Sigmoid colon (tissue), 3 donors: ENCODE measurements at regions not wholly inside any gene's neighbourhood (a gene's known extent, or its start where the extent isn't known, plus 50 kb on each side); places are given as distances from the start of the nearest gene placed in this dataset.

ENCODE experiments used
- POLR2A ChIP-seq, 2 donors: fragments of 450-650 bp; IDR thresholded peaks; one replicate each; pipeline ENCODE4 v1.6.1; 2016; ENCODE audit warnings: antibody characterized with exemption in 2 of 2, mild to moderate bottlenecking in 2 of 2, moderate library complexity in 2 of 2
- TF ChIP-seq, protein P1 (sequence below), 4 experiments: fragments of 450-650 bp in 3 of 4; fragments of 200-600 bp in 1 of 4; IDR thresholded peaks; one replicate each; pipeline ENCODE4 v1.5.1; 2016 to 2019; ENCODE audit warnings: antibody characterized with exemption in 4 of 4, mild to moderate bottlenecking in 3 of 4, moderate library complexity in 2 of 4

GRCh38 chr3:56881841-56882240 lies 80.1 kb upstream of the ARHGEF3 start:
- TF ChIP-seq, protein P1, sequence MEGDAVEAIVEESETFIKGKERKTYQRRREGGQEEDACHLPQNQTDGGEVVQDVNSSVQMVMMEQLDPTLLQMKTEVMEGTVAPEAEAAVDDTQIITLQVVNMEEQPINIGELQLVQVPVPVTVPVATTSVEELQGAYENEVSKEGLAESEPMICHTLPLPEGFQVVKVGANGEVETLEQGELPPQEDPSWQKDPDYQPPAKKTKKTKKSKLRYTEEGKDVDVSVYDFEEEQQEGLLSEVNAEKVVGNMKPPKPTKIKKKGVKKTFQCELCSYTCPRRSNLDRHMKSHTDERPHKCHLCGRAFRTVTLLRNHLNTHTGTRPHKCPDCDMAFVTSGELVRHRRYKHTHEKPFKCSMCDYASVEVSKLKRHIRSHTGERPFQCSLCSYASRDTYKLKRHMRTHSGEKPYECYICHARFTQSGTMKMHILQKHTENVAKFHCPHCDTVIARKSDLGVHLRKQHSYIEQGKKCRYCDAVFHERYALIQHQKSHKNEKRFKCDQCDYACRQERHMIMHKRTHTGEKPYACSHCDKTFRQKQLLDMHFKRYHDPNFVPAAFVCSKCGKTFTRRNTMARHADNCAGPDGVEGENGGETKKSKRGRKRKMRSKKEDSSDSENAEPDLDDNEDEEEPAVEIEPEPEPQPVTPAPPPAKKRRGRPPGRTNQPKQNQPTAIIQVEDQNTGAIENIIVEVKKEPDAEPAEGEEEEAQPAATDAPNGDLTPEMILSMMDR (IDR thresholded peaks at IDR 0.05): no peak
- TF ChIP-seq POLR2A (IDR thresholded peaks at IDR 0.05): no peak
